H1 (cell line): ENCODE measurements at regions not wholly inside any gene's neighbourhood (a gene's known extent, or its start where the extent isn't known, plus 50 kb on each side); places are given as distances from the start of the nearest gene placed in this dataset.

Experiments
- CTCF ChIA-PET: fragments of 300-600 bp; sonication (Branson Sonifier 250); formaldehyde crosslinking; loops from one replicate; lab custom pipeline; 2021; ENCODE audit not compliant: partially characterized antibody; lab: Charles Lee
- POLR2A ChIA-PET: fragments of 300-600 bp; sonication (Branson Sonifier 250); formaldehyde crosslinking; loops from one replicate; lab custom pipeline; 2021; ENCODE audit warnings: inconsistent platforms; ENCODE audit not compliant: partially characterized antibody; lab: Charles Lee
- DNase-seq, 2 experiments: peaks; one replicate each; pipeline versions ENCODE4 v3.0.0 to v3.0.0-alpha.2; 2010 to 2022; ENCODE audit warnings: low spot score in 2 of 2, low read depth in 1 of 2, mixed read lengths in 1 of 2
- FAIRE-seq: peaks from 2 replicates; lab custom pipeline; 2011; peaks lifted over from hg19 to GRCh38; lab: Jason Lieb, UNC
- H2AFZ ChIP-seq: 2 replicates; pipeline ENCODE4 v1.8.1; 2012; ENCODE audit warnings: low read length, inconsistent platforms
- H2AK5ac ChIP-seq: 2 replicates; pipeline ENCODE4 v1.6.1; 2013; ENCODE audit warnings: low read depth, low read length
- H2BK120ac ChIP-seq: replicated peaks from 2 replicates; pipeline ENCODE3; 2013; ENCODE audit warnings: low read depth, low read length, inconsistent platforms
- H2BK12ac ChIP-seq: 2 replicates; pipeline ENCODE4 v1.6.1; 2013; ENCODE audit warnings: low read depth, low read length
- H2BK15ac ChIP-seq: 2 replicates; pipeline ENCODE4 v1.6.1; 2013; ENCODE audit warnings: low read length
- H2BK20ac ChIP-seq: 2 replicates; pipeline ENCODE4 v1.6.1; 2013; ENCODE audit warnings: low read length
- H2BK5ac ChIP-seq: 2 replicates; pipeline ENCODE4 v1.6.1; 2013; ENCODE audit warnings: low read depth, low read length
- H3K14ac ChIP-seq: 2 replicates; pipeline ENCODE4 v1.6.1; 2013; ENCODE audit warnings: inconsistent platforms; ENCODE audit not compliant: insufficient read length
- H3K18ac ChIP-seq: 2 replicates; pipeline ENCODE4 v1.6.1; 2013; ENCODE audit warnings: low read length; ENCODE audit errors: extremely low read depth
- H3K23ac ChIP-seq: 2 replicates; pipeline ENCODE4 v1.6.1; 2013; ENCODE audit warnings: inconsistent platforms; ENCODE audit not compliant: insufficient read length
- H3K23me2 ChIP-seq: 2 replicates; pipeline ENCODE4 v1.6.1; 2013; ENCODE audit warnings: low read depth, low read length
- H3K27ac ChIP-seq: 2 replicates; pipeline ENCODE4 v1.6.1; 2011; ENCODE audit warnings: low read depth, low read length, inconsistent platforms
- H3K27me3 ChIP-seq, 4 experiments: replicated peaks in 1 of 4; 1 replicate in 1 of 4; 2 replicates in 3 of 4; pipeline versions ENCODE4 v1.6.1 to v1.8.1; 2011 to 2013; ENCODE audit warnings: low read length in 3 of 4, mild to moderate bottlenecking in 3 of 4, inconsistent platforms in 2 of 4, mixed read lengths in 2 of 4, moderate library complexity in 1 of 4; ENCODE audit not compliant: control insufficient read depth in 3 of 4, insufficient read depth in 3 of 4; ENCODE audit errors: extremely low read depth in 1 of 4
- H3K36me3 ChIP-seq, 4 experiments: 2 replicates each; pipeline versions ENCODE4 v1.6.1 to v1.8.1; 2011 to 2013; ENCODE audit warnings: mild to moderate bottlenecking in 4 of 4, low read length in 3 of 4, moderate library complexity in 2 of 4, control low read depth in 1 of 4, inconsistent platforms in 1 of 4; ENCODE audit not compliant: insufficient read depth in 4 of 4, control insufficient read depth in 2 of 4
- H3K4ac ChIP-seq: replicated peaks from 2 replicates; pipeline ENCODE3; 2013; ENCODE audit warnings: low read length, low read depth, mixed read lengths, inconsistent platforms; ENCODE audit not compliant: insufficient read length
- H3K4me1 ChIP-seq, 4 experiments: replicated peaks in 1 of 4; 1 replicate in 1 of 4; 2 replicates in 3 of 4; pipeline versions ENCODE4 v1.6.1 to v1.8.1; 2011 to 2013; ENCODE audit warnings: low read length in 3 of 4, inconsistent platforms in 2 of 4, mixed read lengths in 1 of 4; ENCODE audit not compliant: insufficient read depth in 4 of 4, control insufficient read depth in 3 of 4
- H3K4me2 ChIP-seq, 2 experiments: 2 replicates each; pipeline versions ENCODE4 v1.6.1 to v1.8.1; 2011 to 2013; ENCODE audit warnings: low read depth in 2 of 2, low read length in 2 of 2, control low read depth in 1 of 2, inconsistent platforms in 1 of 2, mild to moderate bottlenecking in 1 of 2; ENCODE audit not compliant: insufficient read depth in 1 of 2
- H3K4me3 ChIP-seq, 4 experiments: fragments of 200-600, 300-600 bp in 1 of 4; sonication (generic), shearing (Covaris generic), sonication (Bioruptor Twin) in 1 of 4; 2 replicates each; pipeline versions ENCODE4 v1.5.1 to v1.8.1; 2011 to 2016; ENCODE audit warnings: low read length in 4 of 4, low read depth in 3 of 4, control low read depth in 2 of 4, inconsistent platforms in 2 of 4, mild to moderate bottlenecking in 2 of 4, mixed read lengths in 1 of 4, moderate library complexity in 1 of 4; ENCODE audit not compliant: insufficient read depth in 2 of 4; ENCODE audit errors: extremely low read depth in 1 of 4
- H3K56ac ChIP-seq: replicated peaks from 2 replicates; pipeline ENCODE3; 2013; ENCODE audit warnings: low read depth, mild to moderate bottlenecking, mixed read lengths, low read length, inconsistent platforms; ENCODE audit not compliant: insufficient read length
- H3K79me1 ChIP-seq: 2 replicates; pipeline ENCODE4 v1.6.1; 2013; ENCODE audit warnings: low read depth, low read length, control low read depth
- H3K79me2 ChIP-seq, 2 experiments: 2 replicates each; pipeline versions ENCODE4 v1.6.1 to v1.8.1; 2012 to 2013; ENCODE audit warnings: low read length in 2 of 2, mild to moderate bottlenecking in 2 of 2, inconsistent platforms in 1 of 2; ENCODE audit not compliant: insufficient read depth in 2 of 2, control insufficient read depth in 1 of 2
- H3K9ac ChIP-seq, 4 experiments: replicated peaks in 1 of 4; 1 replicate in 1 of 4; 2 replicates in 3 of 4; pipeline versions ENCODE4 v1.6.1 to v1.8.1; 2011 to 2013; ENCODE audit warnings: low read depth in 3 of 4, low read length in 3 of 4, control low read depth in 2 of 4, mild to moderate bottlenecking in 2 of 4, moderate library complexity in 2 of 4, inconsistent platforms in 1 of 4; ENCODE audit errors: extremely low read depth in 1 of 4
- H3K9me3 ChIP-seq, 2 experiments: 2 replicates each; pipeline versions ENCODE4 v1.6.1 to v1.8.1; 2012 to 2013; ENCODE audit warnings: mild to moderate bottlenecking in 2 of 2, moderate library complexity in 2 of 2, control low read depth in 1 of 2, inconsistent platforms in 1 of 2, low read depth in 1 of 2, low read length in 1 of 2, mixed read lengths in 1 of 2; ENCODE audit not compliant: insufficient read depth in 2 of 2
- H4K20me1 ChIP-seq, 2 experiments: replicated peaks in 1 of 2; 2 replicates each; pipeline versions ENCODE3 to v1.8.1; 2011 to 2013; ENCODE audit warnings: inconsistent platforms in 2 of 2, low read length in 2 of 2, mild to moderate bottlenecking in 1 of 2; ENCODE audit not compliant: insufficient read depth in 2 of 2, control insufficient read depth in 1 of 2
- H4K5ac ChIP-seq: 2 replicates; pipeline ENCODE4 v1.6.1; 2013; ENCODE audit warnings: low read length, low read depth, mixed read lengths, inconsistent platforms; ENCODE audit not compliant: insufficient read length
- H4K8ac ChIP-seq: 2 replicates; pipeline ENCODE4 v1.8.0; 2013; ENCODE audit warnings: mild to moderate bottlenecking, moderate library complexity, low read length, inconsistent platforms; ENCODE audit not compliant: insufficient read depth; ENCODE audit errors: extremely low read depth
- H4K91ac ChIP-seq: replicated peaks from 2 replicates; pipeline ENCODE3; 2013; ENCODE audit warnings: low read length, mixed read lengths, inconsistent platforms; ENCODE audit not compliant: insufficient read length
- BCL11A ChIP-seq, 2 experiments: IDR thresholded peaks; one replicate each; pipeline ENCODE4 v1.6.1; 2011; ENCODE audit warnings: low read depth in 2 of 2, low read length in 2 of 2, mild to moderate bottlenecking in 2 of 2
- CHD1 ChIP-seq: IDR thresholded peaks from 2 replicates; pipeline ENCODE4 v1.6.1; 2012; ENCODE audit warnings: low read depth, low read length, improper control_type of control experiment
- POU5F1 ChIP-seq: IDR thresholded peaks from 2 replicates; pipeline ENCODE4 v1.6.1; 2011; ENCODE audit warnings: low read depth, mild to moderate bottlenecking, low read length, moderate library complexity
- SIX5 ChIP-seq: IDR thresholded peaks from 2 replicates; pipeline ENCODE4 v1.6.1; 2011; ENCODE audit warnings: mild to moderate bottlenecking, low read depth, low read length
- WGBS, 2 experiments: shearing (Covaris generic) in 1 of 2; methylation state at CpG; one replicate each; pipeline versions ENCODE4 v1.1.6 to v1.1.7; 2013 to 2015; ENCODE audit warnings: low lambda C conversion rate in 2 of 2, mixed read lengths in 2 of 2, inconsistent platforms in 1 of 2, low coverage in 1 of 2, missing lambda C conversion rate in 1 of 2; ENCODE audit not compliant: insufficient replicate concordance in 2 of 2, insufficient coverage in 1 of 2, insufficient read length in 1 of 2; ENCODE audit errors: extremely low coverage in 1 of 2, missing lambda C conversion rate in 1 of 2; 5-methylcytosine and 5-hydroxymethylcytosine counted together

DNA sequence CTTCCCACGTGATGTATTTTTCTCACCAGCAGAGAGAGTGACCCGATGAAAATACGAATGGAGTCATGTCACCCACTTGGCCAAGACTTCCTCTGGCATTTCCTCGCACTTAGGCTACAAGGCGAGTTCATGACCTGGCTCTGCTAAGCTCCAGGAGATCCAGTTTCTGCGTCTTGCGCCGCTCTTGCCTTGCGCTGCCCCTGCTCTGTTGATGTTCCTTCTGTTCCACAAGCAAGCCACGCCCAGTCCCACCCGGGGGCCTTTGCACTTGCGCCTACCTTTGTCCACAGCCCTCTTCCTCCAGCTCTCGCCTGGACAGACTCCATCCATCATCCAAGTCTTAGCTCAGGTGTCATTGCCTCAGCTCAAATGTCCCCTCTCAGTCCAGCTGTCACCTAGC lies 116.3 kb upstream of the SHH start:
- Histone ChIP-seq H3K36me3 (no peaks in the 10 kb centered on the region), H3K18ac (no peak overlapping the region), H3K27ac (no peak overlapping the region), H3K56ac (no peak overlapping the region), H3K23ac (no peak overlapping the region), H3K79me2 (no peaks in the 10 kb centered on the region), H2BK120ac (no peak overlapping the region), H3K4me2 (no peak overlapping the region), H2BK20ac (no peak overlapping the region), H2AK5ac (no peak overlapping the region), H4K8ac (no peak overlapping the region), H2BK12ac (no peak overlapping the region), H2BK15ac (no peak overlapping the region), H4K20me1 (no peaks in the 10 kb centered on the region), H2BK5ac (no peak overlapping the region), H3K23me2 (no peaks in the 10 kb centered on the region), H3K9me3 (peaks cover 0 to 3% of the 10 kb centered on the region in 2 experiments; a peak in 2 of 4 replicates), H3K4me1 (no peaks in the 10 kb centered on the region), H3K4ac (no peak overlapping the region), H3K79me1 (no peaks in the 10 kb centered on the region), H3K4me3 (no peak overlapping the region), H3K27me3 (no peaks in the 10 kb centered on the region), H4K5ac (no peak overlapping the region), H3K14ac (no peak overlapping the region), H3K9ac (no peak overlapping the region), H4K91ac (no peak overlapping the region), H2AFZ (no peak overlapping the region)
- POLR2A ChIA-PET: no interaction called here
- TF ChIP-seq SIX5 (no peak), POU5F1 (no peak), CHD1 (no peak), BCL11A (IDR thresholded peaks at IDR 0.05; ENCODE audit: low read depth in 2 of 2, low read length in 2 of 2) (no peak)
- CTCF ChIA-PET: interaction anchor here (0.7 kb wide), 1 partner anchor 19 kb away, joined by 3 read pairs; no protein-coding TSS in a partner anchor
- FAIRE-seq (no peak), DNase-seq (no peak)
- WGBS, 2 experiments: 91% methylated on average over 12 of the region's 13 CpGs; no CpG with 5 or more reads in 1 of the 2 experiments
